GM12878 (cell line): ENCODE measurements at regions not wholly inside any gene's neighbourhood (a gene's known extent, or its start where the extent isn't known, plus 50 kb on each side); places are given as distances from the start of the nearest gene placed in this dataset.

Experiments
- ATAC-seq: fragments of 200-7000 bp; cut with Tn5 transposase; 3 replicates; pipeline ENCODE4 v1.9.1; 2020; ENCODE audit warnings: mild to moderate bottlenecking, moderate library complexity
- BruUV-seq: library from RNA; stranded (reverse); fragments of 400-500 nt; replicated peaks from 2 replicates; lab custom pipeline; 2021; lab: Mats Ljungman, UMichigan
- CTCF ChIA-PET: fragments of 300-600 bp; sonication (Branson Sonifier 250); formaldehyde crosslinking; extraction: SDS; loops from one replicate; lab custom pipeline; 2021; ENCODE audit warnings: inconsistent platforms; lab: Yijun Ruan, JAX
- POLR2A ChIA-PET: fragments of 350-600 bp; formaldehyde crosslinking; extraction: SDS; loops from one replicate; lab custom pipeline; 2021; ENCODE audit warnings: inconsistent platforms; lab: Charles Lee
- RAD21 ChIA-PET: fragments of 300-600 bp; sonication (Branson Sonifier 250); formaldehyde crosslinking; loops from one replicate; lab custom pipeline; 2023; ENCODE audit warnings: antibody characterized with exemption; ENCODE audit not compliant: unreplicated experiment; lab: Charles Lee
- SMC1A ChIA-PET: fragments of 300-600 bp; sonication (Branson Sonifier 250); formaldehyde crosslinking; loops from one replicate; lab custom pipeline; 2023; ENCODE audit not compliant: unreplicated experiment, uncharacterized antibody; lab: Charles Lee
- DNase-seq: peaks from one replicate; pipeline ENCODE4 v3.0.0-alpha.2; 2011; ENCODE audit warnings: low read depth, low spot score
- FAIRE-seq: peaks from 3 replicates; lab custom pipeline; 2011; peaks lifted over from hg19 to GRCh38; lab: Jason Lieb, UNC
- H2AFZ ChIP-seq: 2 replicates; pipeline ENCODE4 v1.6.0; 2011; ENCODE audit warnings: low read depth, low read length, control low read depth; ENCODE audit not compliant: control insufficient read depth
- H3K27ac ChIP-seq: 2 replicates; pipeline ENCODE4 v1.5.1; 2011; ENCODE audit warnings: control low read depth; ENCODE audit not compliant: control insufficient read depth, insufficient read depth
- H3K27me3 ChIP-seq, 2 experiments: replicated peaks in 1 of 2; 2 replicates each; pipeline versions ENCODE4 v1.6.0 to v1.6.1; 2011; ENCODE audit warnings: low read length in 1 of 2; ENCODE audit not compliant: control insufficient read depth in 2 of 2, insufficient read depth in 2 of 2
- H3K36me3 ChIP-seq, 2 experiments: 2 replicates each; pipeline ENCODE4 v1.5.1; 2011; ENCODE audit warnings: low read length in 1 of 2; ENCODE audit not compliant: control insufficient read depth in 2 of 2, insufficient read depth in 2 of 2
- H3K4me1 ChIP-seq: 2 replicates; pipeline ENCODE4 v1.6.1; 2011; ENCODE audit warnings: mild to moderate bottlenecking, low read length, moderate library complexity, mixed read lengths; ENCODE audit not compliant: control insufficient read depth, insufficient read depth
- H3K4me2 ChIP-seq: 2 replicates; pipeline ENCODE4 v1.6.0; 2011; ENCODE audit warnings: control low read depth; ENCODE audit not compliant: control insufficient read depth, insufficient read depth
- H3K4me3 ChIP-seq: fragments of 200-600 bp; sonication (generic); 2 replicates; pipeline ENCODE4 v1.5.1; 2016
- H3K79me2 ChIP-seq: 2 replicates; pipeline ENCODE4 v1.6.0; 2011; ENCODE audit warnings: low read length; ENCODE audit not compliant: control insufficient read depth, insufficient read depth
- H3K9ac ChIP-seq: 2 replicates; pipeline ENCODE4 v1.8.0; 2011; ENCODE audit warnings: low read length, control low read depth, mixed read lengths; ENCODE audit not compliant: control insufficient read depth, insufficient read depth
- H3K9me3 ChIP-seq: replicated peaks from 3 replicates; pipeline ENCODE4 v1.5.1; 2011; ENCODE audit warnings: mild to moderate bottlenecking, low read length; ENCODE audit not compliant: control insufficient read depth, insufficient read depth
- H4K20me1 ChIP-seq: 2 replicates; pipeline ENCODE4 v1.6.0; 2011; ENCODE audit not compliant: control insufficient read depth, insufficient read depth
- ATF7 ChIP-seq: fragments of 450-650 bp; IDR thresholded peaks from 2 replicates; pipeline ENCODE4 v1.6.1; 2016; ENCODE audit warnings: low read depth, mild to moderate bottlenecking
- BMI1 ChIP-seq: fragments of 450-650 bp; IDR thresholded peaks from 2 replicates; pipeline ENCODE4 v1.6.1; 2016; ENCODE audit warnings: mild to moderate bottlenecking, moderate library complexity, borderline replicate concordance
- CHD4 ChIP-seq: fragments of 200-600 bp; sonication (generic); IDR thresholded peaks from 2 replicates; pipeline ENCODE4 v1.6.1; 2016; ENCODE audit warnings: mild to moderate bottlenecking
- DPF2 ChIP-seq: fragments of 450-650 bp; IDR thresholded peaks from 2 replicates; pipeline ENCODE4 v1.6.1; 2017; ENCODE audit warnings: mild to moderate bottlenecking
- FOXK2 ChIP-seq: fragments of 450-650 bp; IDR thresholded peaks from 2 replicates; pipeline ENCODE4 v1.6.1; 2017; ENCODE audit warnings: mild to moderate bottlenecking, moderate library complexity
- MYB ChIP-seq: fragments of 150-350 bp; IDR thresholded peaks from 2 replicates; pipeline ENCODE4 v1.6.1; 2014; ENCODE audit warnings: mild to moderate bottlenecking, low read depth, low read length, borderline replicate concordance
- NRF1 ChIP-seq: conservative IDR thresholded peaks from 2 replicates; pipeline ENCODE4 v1.6.1; 2011; ENCODE audit warnings: mild to moderate bottlenecking, low read depth, low read length, improper control_type of control experiment
- PML ChIP-seq: IDR thresholded peaks from 2 replicates; pipeline ENCODE4 v1.6.1; 2012; ENCODE audit warnings: low read length, inconsistent platforms
- RAD21 ChIP-seq: IDR thresholded peaks from 2 replicates; pipeline ENCODE4 v1.6.1; 2011; ENCODE audit warnings: mild to moderate bottlenecking, low read depth, low read length, moderate library complexity; ENCODE audit not compliant: insufficient read depth
- SIN3A ChIP-seq: IDR thresholded peaks from 2 replicates; pipeline ENCODE4 v1.6.1; 2012; ENCODE audit warnings: low read depth, low read length, improper control_type of control experiment
- SP1 ChIP-seq: IDR thresholded peaks from one replicate; pipeline ENCODE4 v1.6.1; 2011; ENCODE audit warnings: low read depth, low read length
- SPI1 ChIP-seq: IDR thresholded peaks from 2 replicates; pipeline ENCODE4 v1.6.1; 2011; ENCODE audit warnings: low read depth, mild to moderate bottlenecking, low read length, moderate library complexity, borderline replicate concordance; ENCODE audit not compliant: insufficient read depth
- STAT1 ChIP-seq: fragments of 450-650 bp; conservative IDR thresholded peaks from 2 replicates; pipeline ENCODE4 v1.6.1; 2014; ENCODE audit warnings: antibody characterized with exemption, mild to moderate bottlenecking
- TCF3 ChIP-seq: IDR thresholded peaks from 2 replicates; pipeline ENCODE4 v1.6.1; 2012; ENCODE audit warnings: low read depth, mild to moderate bottlenecking, low read length, borderline replicate concordance; ENCODE audit not compliant: insufficient read depth
- WRNIP1 ChIP-seq: IDR thresholded peaks from 2 replicates; pipeline ENCODE4 v1.6.1; 2011; ENCODE audit warnings: low read depth, low read length, improper control_type of control experiment, borderline replicate concordance
- YY1 ChIP-seq: IDR thresholded peaks from 2 replicates; pipeline ENCODE4 v1.6.1; 2011; ENCODE audit warnings: low read depth, mild to moderate bottlenecking, low read length
- ZBED1 ChIP-seq: IDR thresholded peaks from 2 replicates; pipeline ENCODE4 v1.6.1; 2016; ENCODE audit warnings: borderline replicate concordance
- ZZZ3 ChIP-seq: IDR thresholded peaks from 2 replicates; pipeline ENCODE4 v1.6.1; 2011; ENCODE audit warnings: low read depth; ENCODE audit not compliant: control insufficient read depth, insufficient read length
- WGBS: methylation state at CpG from one replicate; pipeline ENCODE4 v1.1.6; 2016; ENCODE audit warnings: low lambda C conversion rate; ENCODE audit not compliant: insufficient replicate concordance, insufficient coverage; ENCODE audit errors: missing lambda C conversion rate; 5-methylcytosine and 5-hydroxymethylcytosine counted together
- in situ Hi-C: fragments of 300-500 bp; cut with MboI; formaldehyde crosslinking; loops from 9 replicates; pipeline ENCODE4 v1.14.3; 2018; ENCODE audit warnings: mixed read lengths
- intact Hi-C: fragments of 100-400 bp; cut with micrococcal nuclease; formaldehyde crosslinking; loops from one replicate; pipeline ENCODE4 v1.14.2; 2022; ENCODE audit not compliant: unreplicated experiment
- TF ChIP-seq, protein P1 (sequence below): fragments of 450-650 bp; IDR thresholded peaks from 2 replicates; pipeline ENCODE4 v1.6.1; 2017; ENCODE audit warnings: mild to moderate bottlenecking
- TF ChIP-seq, protein P2 (sequence below): IDR thresholded peaks from 2 replicates; pipeline ENCODE4 v1.6.1; 2012; ENCODE audit warnings: low read depth, low read length, improper control_type of control experiment

DNA sequence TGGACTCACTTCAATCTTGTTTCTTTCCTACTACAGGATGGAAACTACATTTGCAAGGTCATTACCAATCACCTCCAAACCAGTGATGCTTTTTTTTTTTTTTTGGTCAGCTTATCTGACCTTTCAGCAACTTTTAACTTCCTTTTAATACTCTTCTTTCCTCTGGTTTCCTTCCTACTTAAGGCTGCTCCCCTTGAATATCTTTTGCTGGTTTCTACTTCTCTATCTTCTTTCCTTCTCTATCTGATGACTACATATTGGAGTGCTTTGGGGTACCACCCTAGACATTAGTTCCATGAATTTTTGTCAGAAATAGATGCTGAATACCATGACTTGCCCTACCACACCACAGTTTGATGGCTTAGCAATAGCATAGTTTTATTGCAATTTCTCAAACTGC is 197.7 kb upstream of the DDHD1 start:
- H3K4me2 ChIP-seq = no peak overlapping the region
- DNase-seq (no peak), ATAC-seq (no peak), FAIRE-seq (no peak)
- no peaks in the 10 kb centered on the region for H4K20me1 ChIP-seq
- no peak overlapping the region for H2AFZ ChIP-seq
- in situ Hi-C loops = no loop called here
- H3K4me3 ChIP-seq = no peak overlapping the region
- intact Hi-C loops = no loop called here
- ChIA-PET SMC1A (no interaction called here), CTCF (interaction anchor here (1.0 kb wide), 1 partner anchor 26 kb away, joined by 3 read pairs; no protein-coding TSS in a partner anchor), RAD21 (no interaction called here), POLR2A (interaction anchor here (0.6 kb wide), 1 partner anchor 307 kb away, joined by 3 read pairs; no protein-coding TSS in a partner anchor)
- no peak for TF ChIP-seq ZBED1
- no peak for TF ChIP-seq NRF1
- no peak for TF ChIP-seq WRNIP1
- TF ChIP-seq SP1 = no peak
- no peak for TF ChIP-seq FOXK2
- TF ChIP-seq ZZZ3 = no peak
- TF ChIP-seq STAT1 = no peak
- no peak for TF ChIP-seq MYB
- H3K27ac ChIP-seq = no peak overlapping the region
- H3K36me3 ChIP-seq = no peaks in the 10 kb centered on the region
- no peaks in the 10 kb centered on the region for H3K4me1 ChIP-seq
- BruUV-seq = no TSS peak
- no peaks in the 10 kb centered on the region for H3K27me3 ChIP-seq
- no peaks in the 10 kb centered on the region for H3K79me2 ChIP-seq
- H3K9me3 ChIP-seq = no peaks in the 10 kb centered on the region
- no peak overlapping the region for H3K9ac ChIP-seq

DNA sequence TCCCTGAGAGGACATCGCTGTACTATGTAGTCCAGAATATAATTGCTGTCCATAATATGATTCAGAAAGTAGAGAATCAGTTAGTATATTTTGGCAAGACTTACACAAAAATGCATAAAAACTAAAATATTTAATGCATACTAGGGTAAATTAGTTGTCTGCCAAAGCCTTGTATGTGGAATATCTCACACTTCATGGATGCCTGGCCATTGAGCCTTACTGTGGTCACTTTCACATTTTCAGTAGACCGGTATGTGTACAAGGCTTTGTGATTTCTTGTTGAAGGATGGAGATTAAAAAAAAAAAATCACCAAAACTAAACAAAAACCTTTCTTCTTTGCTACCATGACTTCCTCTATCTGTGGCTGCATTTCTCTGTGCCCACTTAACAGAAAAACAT is 197.3 kb upstream of the DDHD1 start:
- CTCF ChIA-PET = interaction anchor here (1.0 kb wide), 1 partner anchor 26 kb away, joined by 3 read pairs; no protein-coding TSS in a partner anchor
- BruUV-seq = no TSS peak
- H2AFZ ChIP-seq = no peak overlapping the region
- H3K9ac ChIP-seq = no peak overlapping the region
- WGBS = 83% methylated on average over 2 of the region's 2 CpGs
- no peaks in the 10 kb centered on the region for H3K4me1 ChIP-seq
- SMC1A ChIA-PET = no interaction called here
- FAIRE-seq = no peak
- ATAC-seq = no peak
- H3K27ac ChIP-seq = no peak overlapping the region
- POLR2A ChIA-PET = no interaction called here
- in situ Hi-C loops (no loop called here), intact Hi-C loops (no loop called here)
- no peak overlapping the region for H3K4me2 ChIP-seq
- H4K20me1 ChIP-seq = no peaks in the 10 kb centered on the region
- no peak for DNase-seq
- no peaks in the 10 kb centered on the region for H3K36me3 ChIP-seq
- no peaks in the 10 kb centered on the region for H3K27me3 ChIP-seq
- H3K79me2 ChIP-seq = no peaks in the 10 kb centered on the region
- H3K4me3 ChIP-seq = no peak overlapping the region
- H3K9me3 ChIP-seq = no peaks in the 10 kb centered on the region
- RAD21 ChIA-PET = no interaction called here
- TF ChIP-seq PML (no peak), RAD21 (no peak), SPI1 (no peak), TCF3 (no peak), DPF2 (no peak), ATF7 (no peak), BMI1 (no peak), SIN3A (no peak), CHD4 (no peak), YY1 (no peak)
- TF ChIP-seq, protein P1, sequence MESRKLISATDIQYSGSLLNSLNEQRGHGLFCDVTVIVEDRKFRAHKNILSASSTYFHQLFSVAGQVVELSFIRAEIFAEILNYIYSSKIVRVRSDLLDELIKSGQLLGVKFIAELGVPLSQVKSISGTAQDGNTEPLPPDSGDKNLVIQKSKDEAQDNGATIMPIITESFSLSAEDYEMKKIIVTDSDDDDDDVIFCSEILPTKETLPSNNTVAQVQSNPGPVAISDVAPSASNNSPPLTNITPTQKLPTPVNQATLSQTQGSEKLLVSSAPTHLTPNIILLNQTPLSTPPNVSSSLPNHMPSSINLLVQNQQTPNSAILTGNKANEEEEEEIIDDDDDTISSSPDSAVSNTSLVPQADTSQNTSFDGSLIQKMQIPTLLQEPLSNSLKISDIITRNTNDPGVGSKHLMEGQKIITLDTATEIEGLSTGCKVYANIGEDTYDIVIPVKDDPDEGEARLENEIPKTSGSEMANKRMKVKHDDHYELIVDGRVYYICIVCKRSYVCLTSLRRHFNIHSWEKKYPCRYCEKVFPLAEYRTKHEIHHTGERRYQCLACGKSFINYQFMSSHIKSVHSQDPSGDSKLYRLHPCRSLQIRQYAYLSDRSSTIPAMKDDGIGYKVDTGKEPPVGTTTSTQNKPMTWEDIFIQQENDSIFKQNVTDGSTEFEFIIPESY = no peak
- TF ChIP-seq, protein P2, sequence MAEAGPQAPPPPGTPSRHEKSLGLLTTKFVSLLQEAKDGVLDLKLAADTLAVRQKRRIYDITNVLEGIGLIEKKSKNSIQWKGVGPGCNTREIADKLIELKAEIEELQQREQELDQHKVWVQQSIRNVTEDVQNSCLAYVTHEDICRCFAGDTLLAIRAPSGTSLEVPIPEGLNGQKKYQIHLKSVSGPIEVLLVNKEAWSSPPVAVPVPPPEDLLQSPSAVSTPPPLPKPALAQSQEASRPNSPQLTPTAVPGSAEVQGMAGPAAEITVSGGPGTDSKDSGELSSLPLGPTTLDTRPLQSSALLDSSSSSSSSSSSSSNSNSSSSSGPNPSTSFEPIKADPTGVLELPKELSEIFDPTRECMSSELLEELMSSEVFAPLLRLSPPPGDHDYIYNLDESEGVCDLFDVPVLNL = no peak
